Prostate gland (tissue), 2 donors: ENCODE measurements at regions not wholly inside any gene's neighbourhood (a gene's known extent, or its start where the extent isn't known, plus 50 kb on each side); places are given as distances from the start of the nearest gene placed in this dataset.

Experiments used
- POLR2A ChIP-seq: fragments of 450-650 bp; IDR thresholded peaks from one replicate; pipeline ENCODE4 v1.6.1; 2016; ENCODE audit warnings: antibody characterized with exemption, mild to moderate bottlenecking
- POLR2AphosphoS5 ChIP-seq: sonication (generic); formaldehyde crosslinking; IDR thresholded peaks from one replicate; pipeline ENCODE4 v1.6.1; 2017; ENCODE audit warnings: antibody characterized with exemption
- TF ChIP-seq, protein P1 (sequence below), 4 experiments: fragments of 200-600 bp in 2 of 4; fragments of 450-650 bp in 2 of 4; sonication (generic) in 2 of 4; IDR thresholded peaks; 1 replicate in 3 of 4; 2 replicates in 1 of 4; pipeline ENCODE4 v1.5.1; 2016 to 2019; ENCODE audit warnings: antibody characterized with exemption in 4 of 4, mild to moderate bottlenecking in 2 of 4, moderate library complexity in 2 of 4

GRCh38 chr17:34832376-34832775 lies 128.9 kb downstream of the CCT6B start:
- TF ChIP-seq, protein P1, sequence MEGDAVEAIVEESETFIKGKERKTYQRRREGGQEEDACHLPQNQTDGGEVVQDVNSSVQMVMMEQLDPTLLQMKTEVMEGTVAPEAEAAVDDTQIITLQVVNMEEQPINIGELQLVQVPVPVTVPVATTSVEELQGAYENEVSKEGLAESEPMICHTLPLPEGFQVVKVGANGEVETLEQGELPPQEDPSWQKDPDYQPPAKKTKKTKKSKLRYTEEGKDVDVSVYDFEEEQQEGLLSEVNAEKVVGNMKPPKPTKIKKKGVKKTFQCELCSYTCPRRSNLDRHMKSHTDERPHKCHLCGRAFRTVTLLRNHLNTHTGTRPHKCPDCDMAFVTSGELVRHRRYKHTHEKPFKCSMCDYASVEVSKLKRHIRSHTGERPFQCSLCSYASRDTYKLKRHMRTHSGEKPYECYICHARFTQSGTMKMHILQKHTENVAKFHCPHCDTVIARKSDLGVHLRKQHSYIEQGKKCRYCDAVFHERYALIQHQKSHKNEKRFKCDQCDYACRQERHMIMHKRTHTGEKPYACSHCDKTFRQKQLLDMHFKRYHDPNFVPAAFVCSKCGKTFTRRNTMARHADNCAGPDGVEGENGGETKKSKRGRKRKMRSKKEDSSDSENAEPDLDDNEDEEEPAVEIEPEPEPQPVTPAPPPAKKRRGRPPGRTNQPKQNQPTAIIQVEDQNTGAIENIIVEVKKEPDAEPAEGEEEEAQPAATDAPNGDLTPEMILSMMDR (IDR thresholded peaks at IDR 0.05): no peak
- no peak for TF ChIP-seq POLR2A
- TF ChIP-seq POLR2AphosphoS5: no peak
